ENCODE measurements at regions not wholly inside any gene's neighbourhood (a gene's known extent, or its start where the extent isn't known, plus 50 kb on each side); places are given as distances from the start of the nearest gene placed in this dataset.
"Not testable (repeated sequence)": the region's sequence is repeated elsewhere in the genome, so short reads cannot be mapped to it uniquely, and the experiment has no call there.

- DNase-seq (ENCODE audit: low read depth) = no peak
Observed at GRCh38 chr3:66552846-66553245, 52.0 kb upstream of the LRIG1 start.

- no peak for DNase-seq (ENCODE audit: low read depth)
Observed at GRCh38 chr3:66553441-66554113, 52.8 kb upstream of the LRIG1 start.

DNA sequence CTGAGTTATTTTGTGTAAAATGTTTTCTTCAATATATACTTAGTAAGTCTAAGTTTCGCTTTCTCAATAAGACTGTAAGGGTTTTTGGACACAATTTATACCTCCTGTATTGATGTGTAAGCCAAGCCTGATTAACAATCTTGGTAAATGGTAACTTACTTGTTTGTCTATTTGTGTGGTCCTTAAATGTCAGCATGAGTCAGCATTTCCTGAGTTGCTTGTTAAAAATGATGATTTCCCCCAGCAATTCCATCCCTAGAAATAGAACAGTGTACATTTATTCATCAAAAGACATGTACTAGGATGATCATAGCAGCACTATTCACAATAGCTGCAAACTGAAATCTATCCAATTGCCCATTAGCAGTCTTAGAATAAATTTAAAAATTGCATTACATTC lies 53.4 kb upstream of the LRIG1 start:
- DNase-seq (ENCODE audit: low read depth) = no peak

DNA sequence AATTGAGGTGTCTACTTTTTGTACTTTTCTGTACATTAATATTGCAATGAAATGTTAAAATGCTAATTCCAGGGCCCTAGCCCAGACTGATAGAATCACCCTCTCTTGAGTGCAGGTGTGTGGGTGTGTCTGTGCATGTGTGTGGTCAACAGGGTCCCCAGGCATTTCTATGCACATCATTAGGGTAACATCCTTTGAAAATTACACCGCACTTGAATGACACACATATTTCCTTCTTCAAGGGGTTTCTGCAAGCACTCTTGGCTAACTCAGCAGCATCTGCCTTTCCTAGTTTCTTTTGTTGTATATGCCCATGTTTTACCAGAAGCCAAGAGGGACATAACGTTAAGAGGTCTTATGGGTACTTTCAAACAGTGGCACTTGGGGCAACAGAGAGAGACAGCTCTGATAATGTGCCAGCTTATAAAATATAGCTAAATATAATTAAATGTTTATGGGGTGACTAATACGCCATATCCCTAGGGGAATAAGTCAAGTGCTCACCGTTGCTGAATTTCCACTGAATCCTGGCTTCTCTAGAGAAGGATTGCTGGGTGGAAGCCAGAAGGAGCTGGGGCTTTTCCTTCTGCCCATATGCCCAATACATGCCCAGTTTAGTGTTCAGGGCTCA lies 54.5 kb upstream of the LRIG1 start:
- no peak for DNase-seq (ENCODE audit: low read depth)

GRCh38 chr3:66557170-66557569 lies 56.3 kb upstream of the LRIG1 start:
- no peak for DNase-seq (ENCODE audit: low read depth)

DNA sequence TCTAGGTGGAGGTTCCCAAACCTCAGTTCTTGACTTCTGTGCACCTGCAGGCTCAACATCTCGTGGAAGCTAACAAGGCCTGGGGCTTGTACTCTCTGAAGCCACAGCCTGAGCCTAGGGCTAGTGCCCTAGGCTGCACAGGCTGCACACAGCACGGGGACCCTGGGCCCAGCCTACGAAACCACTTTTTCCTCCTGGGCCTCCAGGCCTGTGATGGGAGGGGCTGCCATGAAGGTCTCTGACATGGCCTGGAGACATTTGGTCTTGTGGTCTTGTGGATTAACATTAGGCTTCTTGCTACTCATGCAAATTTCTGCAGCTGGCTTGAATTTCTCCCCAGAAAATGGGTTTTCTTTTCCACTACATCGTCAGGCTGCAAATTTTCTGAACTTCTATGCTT lies 59.1 kb upstream of the LRIG1 start:
- not testable (repeated sequence) for DNase-seq (ENCODE audit: low read depth)

DNA sequence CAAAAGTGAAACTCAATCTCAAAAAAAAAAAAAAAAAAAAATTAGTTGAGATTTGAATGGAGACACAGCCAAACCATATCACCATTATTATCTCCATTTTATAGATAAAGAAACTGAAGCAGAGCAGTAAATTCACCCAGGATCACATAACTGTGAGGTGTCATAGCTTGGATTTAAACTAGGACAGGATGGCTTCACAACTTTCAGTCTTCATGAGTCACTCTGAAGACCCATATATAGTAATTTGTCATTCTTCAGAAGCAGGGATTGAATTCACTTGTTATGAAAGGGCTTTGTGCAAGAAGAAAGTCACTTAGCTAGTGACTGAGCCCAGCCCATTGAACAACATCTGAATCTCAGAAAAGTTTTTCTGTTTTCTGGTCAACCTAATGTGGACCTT lies 60.5 kb upstream of the LRIG1 start:
- no peak for DNase-seq (ENCODE audit: low read depth)

GRCh38 chr3:66565301-66565700 lies 64.5 kb upstream of the LRIG1 start:
- DNase-seq (ENCODE audit: low read depth) = no peak

DNA sequence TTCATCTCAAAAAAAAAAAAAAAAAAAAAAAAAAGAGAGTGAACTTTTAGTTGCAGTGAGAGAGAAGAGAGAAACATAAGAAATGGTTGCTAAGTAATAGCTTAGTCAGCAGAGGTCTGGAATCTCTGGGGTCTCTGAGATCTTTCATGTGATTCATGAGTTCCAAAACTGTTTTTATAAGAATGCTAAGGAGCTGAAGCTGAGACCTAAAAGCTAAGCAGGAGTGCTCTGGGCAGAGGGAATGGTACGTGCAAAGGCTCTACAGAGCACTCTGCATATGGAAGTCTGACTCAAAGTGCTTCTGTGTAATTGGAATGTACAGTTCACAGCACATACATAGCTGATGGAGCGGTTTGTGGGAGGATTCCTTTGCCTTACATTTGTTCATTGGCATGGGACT lies 66.3 kb upstream of the LRIG1 start:
- no peak for DNase-seq (ENCODE audit: low read depth)

DNA sequence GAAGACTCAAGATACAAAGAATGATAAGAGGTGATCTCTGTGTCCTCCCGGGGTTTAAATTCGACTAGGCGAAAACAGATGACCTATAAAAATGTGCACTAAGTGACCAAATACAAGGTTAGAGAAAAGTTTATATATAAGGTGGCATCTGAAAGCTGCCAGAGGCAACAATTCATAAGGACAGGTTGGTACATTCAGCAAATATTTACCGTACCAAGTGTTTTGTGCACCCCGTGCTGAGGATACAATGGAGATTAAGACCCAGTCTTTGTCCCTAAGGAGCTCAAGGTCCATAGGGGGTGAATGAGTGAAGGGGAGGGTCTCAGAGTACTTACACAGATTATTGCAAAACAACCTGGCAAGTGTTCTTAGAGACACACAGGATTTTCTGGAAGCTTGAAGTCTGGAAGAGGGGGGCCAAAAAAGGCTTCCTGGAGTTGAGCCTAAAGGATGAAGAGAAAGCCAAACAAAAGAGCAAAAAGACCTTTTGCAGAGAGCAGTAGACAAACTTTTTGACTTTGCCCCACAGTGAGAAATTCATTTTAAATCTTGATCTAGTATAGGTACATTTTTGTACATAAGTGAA lies 71.4 kb upstream of the LRIG1 start:
- DNase-seq (ENCODE audit: low read depth) = no peak

- no peak for DNase-seq (ENCODE audit: low read depth)
Observed at GRCh38 chr3:66572938-66573710, 72.3 kb upstream of the LRIG1 start.

GRCh38 chr3:66574091-66574490 lies 73.3 kb upstream of the LRIG1 start:
- DNase-seq (ENCODE audit: low read depth) = no peak

DNA sequence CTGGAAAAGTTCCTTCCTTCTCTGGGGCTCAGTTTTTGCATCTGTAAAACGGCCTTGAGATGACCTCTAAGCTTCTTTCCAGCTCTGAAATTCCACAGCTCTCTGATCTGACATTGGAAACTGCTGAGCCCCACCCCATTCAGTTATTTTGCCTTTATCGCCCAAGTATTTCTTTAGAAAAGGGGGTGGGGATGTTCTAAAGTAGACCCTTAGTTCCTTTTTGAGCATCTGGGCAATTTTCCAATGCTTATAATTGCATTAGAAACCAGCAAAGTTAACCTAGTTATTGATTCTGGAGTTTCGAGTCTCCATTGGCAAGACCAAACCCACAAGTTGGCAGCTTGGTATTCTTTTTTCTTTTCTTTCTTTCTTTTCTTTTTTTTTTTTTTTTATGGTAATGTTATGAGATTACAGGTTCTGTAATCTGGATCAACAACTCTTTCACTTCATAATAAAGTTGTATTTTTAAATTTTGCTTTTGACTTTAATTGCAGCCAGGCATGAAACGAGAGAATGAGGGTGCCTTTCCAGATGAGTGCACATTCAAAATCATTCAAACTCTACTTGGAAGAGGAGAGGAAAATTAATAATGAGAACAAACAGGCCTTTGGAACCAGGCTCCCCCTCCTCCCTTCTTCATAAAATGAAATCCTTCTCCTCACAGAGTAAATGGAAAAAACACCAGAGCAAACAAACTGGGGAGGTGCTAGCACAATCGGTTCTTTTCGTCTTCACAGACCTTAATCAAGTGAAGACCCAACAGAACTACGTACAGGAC lies 76.8 kb upstream of the LRIG1 start:
- no peak for DNase-seq (ENCODE audit: low read depth)

GRCh38 chr3:66581256-66581655 lies 80.4 kb upstream of the LRIG1 start:
- DNase-seq (ENCODE audit: low read depth) = no peak

DNA sequence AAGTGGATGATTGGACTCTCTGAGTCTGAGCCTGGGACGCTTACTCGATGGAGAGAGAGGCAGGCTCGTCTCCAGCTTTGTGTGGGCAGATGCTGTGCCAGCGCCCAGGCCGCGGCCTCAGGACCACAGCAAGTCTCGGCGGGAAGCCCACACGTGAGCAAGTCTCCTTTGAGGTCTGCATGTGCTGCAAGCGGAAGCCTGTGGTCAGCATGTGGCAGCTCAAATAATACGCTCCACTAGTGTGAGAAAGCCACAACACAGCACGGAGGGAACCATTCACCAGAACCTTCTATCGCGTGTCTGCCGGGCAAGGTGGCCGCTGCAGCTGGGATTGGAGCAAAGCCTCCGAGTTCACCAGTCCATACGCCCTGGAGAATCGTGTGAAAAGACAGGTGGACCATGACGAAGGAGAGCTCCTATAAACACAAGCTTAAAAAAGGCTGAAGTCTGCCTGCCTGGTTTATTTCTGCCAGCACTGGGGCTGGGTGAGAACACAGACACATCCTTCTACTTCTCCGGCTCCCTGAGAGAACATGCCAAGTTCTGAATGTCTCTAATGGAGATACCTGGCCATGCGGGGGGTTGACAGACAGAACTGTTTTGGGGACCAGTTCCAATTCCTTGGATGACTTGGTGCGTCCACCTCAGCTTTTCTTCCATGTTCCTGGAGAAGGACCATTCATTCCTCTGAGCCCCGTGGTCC lies 82.0 kb upstream of the LRIG1 start:
- DNase-seq (ENCODE audit: low read depth) = no peak

DNA sequence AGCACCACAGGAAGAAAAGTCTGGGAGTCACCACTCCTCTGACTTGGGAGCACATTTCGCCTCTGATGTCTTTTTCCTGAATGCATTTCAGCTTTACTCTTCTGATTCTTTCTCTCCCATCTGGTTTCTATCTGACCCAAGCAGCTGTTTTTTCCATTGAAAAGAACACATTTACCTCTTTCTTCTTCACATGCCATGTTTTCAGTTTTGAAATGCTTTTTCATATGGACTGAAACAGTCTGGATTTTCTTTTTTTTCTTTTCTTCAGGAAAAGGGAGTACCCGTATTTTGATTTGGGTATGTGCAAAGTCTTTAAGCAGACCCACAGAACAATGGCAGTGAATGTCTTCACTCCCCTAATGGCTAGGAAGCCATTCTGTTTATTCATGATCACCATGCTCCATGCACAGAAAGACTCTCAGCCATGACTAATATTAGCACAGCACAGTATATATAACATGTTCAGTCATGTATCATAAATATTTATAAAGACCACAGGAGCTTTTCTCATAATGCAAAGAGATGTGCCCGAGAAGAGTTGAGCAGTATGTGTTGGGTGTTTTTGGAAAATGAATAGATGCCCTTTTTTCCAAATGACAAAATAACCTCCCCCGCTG lies 82.7 kb upstream of the LRIG1 start:
- no peak for DNase-seq (ENCODE audit: low read depth)

DNA sequence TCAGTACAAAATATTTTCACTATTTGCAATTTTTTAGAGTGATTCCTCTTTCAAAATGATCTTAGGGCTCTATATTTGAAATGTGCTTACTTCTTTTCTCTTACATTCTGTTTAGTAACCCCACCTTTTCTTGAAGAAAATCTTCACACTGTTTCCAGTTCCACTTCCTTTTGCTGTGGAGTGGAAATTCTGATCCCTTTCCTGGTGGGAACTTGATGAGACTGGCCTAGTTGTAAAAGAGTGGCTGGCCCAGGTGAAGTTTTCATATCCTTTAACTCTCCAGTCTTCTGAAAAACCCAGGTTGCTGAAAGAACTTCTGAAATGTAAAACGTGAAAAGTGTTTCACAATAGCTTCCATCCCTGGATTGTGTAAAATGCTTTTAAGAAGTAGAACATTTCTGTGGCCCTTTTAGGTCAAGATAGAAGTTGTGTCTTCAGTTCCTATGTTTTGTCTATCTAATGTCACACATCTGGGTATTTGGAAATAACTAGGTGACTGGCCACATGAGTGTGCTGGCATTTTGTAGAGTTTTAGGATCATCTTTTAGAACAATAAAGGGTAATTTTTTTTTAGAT lies 84.8 kb upstream of the LRIG1 start:
- no peak for DNase-seq (ENCODE audit: low read depth)

DNA sequence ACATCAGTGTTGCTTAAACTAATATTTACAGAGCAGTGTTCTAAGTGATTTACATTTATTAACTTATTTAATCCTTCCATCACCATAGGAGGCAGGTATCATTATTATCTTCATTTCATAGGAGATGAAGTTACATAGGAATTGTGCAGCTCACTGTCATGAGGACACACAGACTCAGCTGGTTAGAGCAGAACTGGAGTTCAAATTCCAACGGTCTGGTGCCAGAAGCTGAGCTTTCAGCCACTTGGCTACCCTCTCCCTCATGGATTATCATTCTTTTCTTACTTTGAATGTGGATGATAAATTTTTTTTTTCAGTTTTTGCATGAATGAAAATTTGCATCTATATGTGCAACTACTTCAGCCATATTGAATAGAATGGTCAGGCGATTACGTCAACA lies 86.0 kb upstream of the LRIG1 start:
- DNase-seq (ENCODE audit: low read depth) = no peak

GRCh38 chr3:66588340-66588847 lies 87.6 kb upstream of the LRIG1 start:
- no peak for DNase-seq (ENCODE audit: low read depth)

DNA sequence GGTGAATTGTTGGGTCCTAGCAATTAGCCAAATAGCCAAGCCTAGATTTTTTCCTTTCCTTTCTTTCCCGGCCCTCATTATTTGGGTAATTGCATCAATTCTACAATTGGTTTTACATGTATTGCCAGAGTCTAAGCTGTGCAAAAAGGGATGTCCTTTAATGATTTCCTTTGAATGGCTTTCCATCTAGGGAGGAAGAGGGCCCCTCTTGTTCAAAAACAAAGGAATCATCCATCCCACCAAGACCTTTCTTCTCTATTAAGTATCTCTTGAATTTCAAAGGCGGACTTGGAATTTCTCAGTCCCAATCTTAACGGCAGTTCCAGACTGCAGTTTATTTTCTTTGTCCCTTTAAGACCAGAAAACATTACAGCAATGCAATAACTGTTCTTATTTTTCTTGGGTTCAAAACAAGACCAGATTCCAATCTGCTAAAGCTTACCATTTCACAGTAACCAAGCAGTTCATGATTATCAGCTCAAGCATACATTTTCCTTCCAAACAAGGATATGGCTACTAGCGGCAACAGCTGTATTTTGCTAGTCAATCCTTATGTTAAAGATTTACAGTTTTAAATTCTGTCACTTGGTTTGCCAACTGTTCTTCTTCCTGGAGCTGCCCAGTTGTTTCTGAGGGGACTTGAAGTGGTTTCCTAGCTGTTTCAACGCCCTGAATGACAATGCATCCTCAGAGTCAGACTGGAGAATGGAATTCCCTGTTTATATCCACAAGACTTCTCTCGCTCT lies 91.4 kb upstream of the LRIG1 start:
- DNase-seq (ENCODE audit: low read depth) = no peak

All from stimulated activated CD8-positive, alpha-beta memory T cell treated with anti-CD3 and anti-CD28 coated beads, Interleukin-15, amount 100 ng/mL, for 24 hours (primary cell).